AML-193 (cell line): ENCODE measurements at regions not wholly inside any gene's neighbourhood (a gene's known extent, or its start where the extent isn't known, plus 50 kb on each side); places are given as distances from the start of the nearest gene placed in this dataset.
"Not testable (repeated sequence)": the region's sequence is repeated elsewhere in the genome, so short reads cannot be mapped to it uniquely, and the experiment has no call there.

Experiments
- DNase-seq, 2 experiments: peaks; one replicate each; lab custom pipeline; 2025; lab: John Stamatoyannopoulos, UW

DNA sequence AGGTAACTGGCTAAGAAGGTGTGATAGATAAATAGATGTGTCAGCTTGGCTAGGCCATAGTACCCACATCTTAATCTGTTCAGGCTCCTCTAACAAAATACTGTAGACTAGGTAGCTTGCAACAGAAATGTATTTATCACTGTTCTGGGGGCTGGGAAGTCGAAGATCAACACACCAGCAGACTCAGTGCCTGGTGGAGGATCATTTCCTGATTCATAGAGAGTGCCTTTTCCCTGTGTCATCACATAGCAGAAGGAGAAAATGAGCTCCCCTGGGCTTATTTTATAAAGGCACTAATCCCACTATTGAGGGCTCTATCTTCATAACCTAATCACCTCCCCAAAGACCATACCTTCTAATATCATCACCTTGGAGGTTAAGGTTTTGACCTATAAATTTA lies 532.7 kb upstream of the OLFM3 start:
- DNase-seq: no peak

DNA sequence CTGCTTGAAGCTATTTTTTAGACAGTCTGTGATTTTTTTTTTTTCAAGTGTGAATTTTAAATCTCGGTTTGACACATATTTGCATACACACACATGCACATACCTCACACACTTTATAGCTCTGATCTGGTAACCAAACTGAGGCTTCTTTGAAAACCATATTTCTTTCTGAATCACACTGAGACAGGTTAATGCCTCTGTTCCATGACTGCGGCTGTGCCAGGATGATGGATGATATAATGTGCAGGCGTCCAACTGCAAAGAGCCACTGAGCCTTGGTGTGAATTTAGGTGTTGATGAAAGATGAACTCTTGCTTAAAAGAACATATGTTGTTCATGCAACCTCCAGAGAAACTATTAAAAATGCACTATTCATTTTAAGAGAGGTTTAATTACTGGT lies 504.0 kb upstream of the OLFM3 start:
- no peak for DNase-seq

DNA sequence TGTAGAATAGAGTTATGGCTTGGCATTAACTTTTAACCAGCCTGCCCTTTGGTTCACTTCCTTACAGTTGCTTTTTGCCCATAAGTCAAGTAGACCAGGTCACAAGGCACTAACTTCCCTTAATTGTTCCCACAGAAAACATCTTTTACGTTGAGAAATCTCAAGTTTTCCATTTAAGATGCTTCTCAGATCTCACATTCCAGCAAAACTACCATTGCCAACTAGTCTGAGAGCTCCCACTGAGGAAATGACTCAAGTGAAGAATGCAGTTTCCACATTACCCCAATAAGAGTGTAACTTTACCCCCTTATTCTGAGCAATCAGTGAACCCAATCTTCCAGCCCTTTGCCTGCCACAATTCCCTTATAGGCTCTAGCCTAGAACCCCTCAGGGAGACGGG lies 502.2 kb upstream of the OLFM3 start:
- no peak for DNase-seq

DNA sequence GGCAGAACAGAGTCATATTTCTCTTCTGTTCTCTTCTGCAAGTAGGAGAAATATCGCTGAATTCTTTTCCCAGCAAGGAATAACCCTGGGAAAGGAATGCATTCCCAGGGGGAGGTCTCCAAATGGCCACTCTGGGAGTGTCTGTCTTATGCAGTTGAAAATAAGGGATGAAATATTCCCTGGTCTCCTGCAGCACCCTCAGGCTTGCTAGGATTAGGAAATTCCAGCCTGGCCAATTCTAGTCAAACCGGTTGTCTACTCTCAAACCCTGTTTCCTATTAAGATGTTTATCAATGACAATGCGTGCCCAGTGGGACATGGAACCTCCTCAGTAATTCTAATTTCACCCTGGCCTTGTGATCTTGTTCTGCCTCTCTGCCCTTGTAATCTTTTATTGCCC lies 501.1 kb upstream of the OLFM3 start:
- DNase-seq: not testable (repeated sequence)

DNA sequence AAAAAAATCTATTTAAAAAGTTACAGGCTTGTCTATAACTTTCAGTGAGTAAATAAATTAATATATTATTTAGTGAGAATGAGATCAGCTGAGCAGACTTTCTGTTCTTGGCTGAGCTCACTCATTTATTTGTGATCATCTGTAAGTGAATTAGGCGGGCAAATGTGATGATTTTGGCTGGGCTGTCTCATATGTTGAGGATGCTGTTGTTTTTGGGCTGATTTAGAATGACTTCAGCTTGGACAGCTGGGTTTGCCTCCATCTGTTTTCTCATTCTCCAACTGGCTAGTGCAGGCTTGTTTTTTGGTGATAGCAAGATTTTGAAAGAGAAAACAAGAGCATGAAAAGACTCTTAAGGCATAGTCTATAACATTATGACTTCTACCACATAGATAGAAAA lies 475.8 kb upstream of the OLFM3 start:
- DNase-seq: no peak

DNA sequence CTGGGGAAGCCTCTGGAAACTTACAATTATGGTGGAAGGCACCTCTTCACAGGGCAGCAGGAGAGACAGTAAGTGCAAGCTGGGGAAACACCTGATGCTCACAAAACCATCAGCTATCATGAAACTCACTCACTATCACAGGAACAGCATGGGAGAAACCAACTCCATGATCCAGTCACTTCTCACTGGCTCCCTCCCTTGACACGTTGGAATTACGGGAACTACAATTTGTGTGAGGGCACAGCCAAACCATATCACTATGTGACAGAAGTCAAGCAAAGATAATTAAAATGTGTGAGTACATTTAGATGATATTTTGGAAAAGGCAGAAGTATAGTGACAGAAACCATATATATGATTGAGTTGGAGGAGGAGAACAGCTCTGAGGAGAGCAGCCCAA lies 474.0 kb upstream of the OLFM3 start:
- no peak for DNase-seq

DNA sequence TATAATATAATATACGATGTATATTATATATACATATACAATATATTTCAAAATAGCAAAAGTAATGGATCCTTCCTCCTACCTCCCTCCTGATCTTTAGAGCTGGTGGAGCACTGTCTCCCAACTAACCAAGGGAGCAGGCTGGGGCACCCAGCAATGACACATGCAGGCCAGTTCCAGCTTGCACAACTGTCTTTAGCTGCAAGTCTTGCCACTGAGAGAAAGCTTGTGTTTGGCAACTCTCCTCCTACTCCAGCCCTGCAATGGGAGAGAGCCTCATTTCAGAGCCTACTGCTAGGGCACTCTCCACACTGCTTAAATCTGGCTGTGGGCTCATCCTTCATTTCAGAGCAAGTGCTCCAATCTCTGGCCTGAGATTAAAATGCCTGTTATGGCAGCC lies 469.8 kb upstream of the OLFM3 start:
- no peak for DNase-seq

DNA sequence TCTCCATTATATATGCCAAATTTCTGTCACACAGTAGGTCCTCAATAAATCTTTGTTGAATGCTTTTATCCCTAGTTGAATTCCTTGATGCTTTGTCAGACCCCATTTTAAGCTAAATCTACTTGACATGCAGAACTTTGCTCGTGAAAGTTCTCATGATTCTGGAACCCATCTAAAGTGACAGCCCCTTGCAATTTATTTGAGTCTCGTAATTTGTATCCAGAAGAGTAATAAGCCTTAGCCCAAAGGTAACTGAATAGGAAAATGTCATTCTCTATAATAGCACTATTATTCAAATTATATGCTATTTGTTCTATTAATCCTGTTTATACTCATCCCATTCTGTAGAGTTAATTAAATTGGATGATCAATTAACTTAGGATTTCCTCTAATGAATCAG lies 466.6 kb upstream of the OLFM3 start:
- DNase-seq: no peak

DNA sequence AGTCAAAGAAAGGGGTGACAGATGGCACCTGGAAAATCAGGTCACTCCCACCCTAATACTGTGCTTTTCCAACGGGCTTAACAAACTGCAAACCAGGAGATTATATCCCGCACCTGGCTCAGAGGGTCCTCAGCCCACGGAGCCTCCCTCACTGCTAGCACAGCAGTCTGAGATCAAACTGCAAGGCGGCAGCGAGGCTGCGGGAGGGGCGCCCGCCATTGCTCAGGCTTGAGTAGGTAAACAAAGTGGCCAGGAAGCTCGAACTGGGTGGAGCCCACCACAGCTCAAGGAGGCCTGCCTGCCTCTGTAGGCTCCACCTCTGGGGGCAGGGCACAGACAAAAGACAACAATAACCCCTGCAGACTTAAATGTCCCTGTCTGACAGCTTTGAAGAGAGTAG lies 445.6 kb upstream of the OLFM3 start:
- DNase-seq: not testable (repeated sequence)

DNA sequence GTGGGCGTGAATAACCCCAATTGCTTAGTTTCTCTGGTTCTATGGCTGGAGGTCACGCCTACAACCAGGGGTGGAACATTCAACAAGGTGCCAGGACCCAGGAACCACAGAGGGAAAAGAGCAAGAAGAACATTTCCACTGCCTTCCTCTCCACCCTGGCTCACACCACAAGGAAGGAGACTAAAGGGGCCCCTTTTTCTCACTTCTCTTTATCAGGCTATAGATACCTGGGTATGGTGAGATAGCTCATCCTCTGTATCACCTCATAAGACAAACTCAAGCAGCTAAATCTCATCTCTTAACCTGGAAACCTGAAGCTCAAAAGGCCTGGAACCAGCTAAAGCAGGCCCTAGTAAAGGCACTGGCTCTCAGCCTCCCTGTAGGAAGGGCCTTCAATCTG lies 438.8 kb upstream of the OLFM3 start:
- no peak for DNase-seq

DNA sequence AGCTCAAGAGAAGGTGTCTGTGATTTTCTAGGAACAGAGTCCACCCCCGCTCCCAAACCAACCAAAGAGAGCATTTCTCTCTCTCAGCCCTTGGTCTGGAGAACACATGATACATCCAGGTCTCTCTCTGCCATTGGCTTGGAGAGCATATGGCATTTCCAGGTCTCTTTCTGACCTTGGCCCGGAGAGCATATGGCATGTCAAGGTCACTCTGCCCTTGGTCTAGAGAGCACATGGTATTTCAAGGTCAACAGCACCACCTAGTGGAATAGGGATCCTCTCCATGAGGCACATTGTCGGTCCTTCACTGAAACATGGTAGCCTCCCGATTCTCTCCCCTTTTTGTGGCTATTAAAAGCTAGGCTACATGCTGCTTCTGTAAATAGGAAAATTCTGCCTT lies 437.7 kb upstream of the OLFM3 start:
- peak in 1 of 2 experiments; percentile 3 for DNase-seq

DNA sequence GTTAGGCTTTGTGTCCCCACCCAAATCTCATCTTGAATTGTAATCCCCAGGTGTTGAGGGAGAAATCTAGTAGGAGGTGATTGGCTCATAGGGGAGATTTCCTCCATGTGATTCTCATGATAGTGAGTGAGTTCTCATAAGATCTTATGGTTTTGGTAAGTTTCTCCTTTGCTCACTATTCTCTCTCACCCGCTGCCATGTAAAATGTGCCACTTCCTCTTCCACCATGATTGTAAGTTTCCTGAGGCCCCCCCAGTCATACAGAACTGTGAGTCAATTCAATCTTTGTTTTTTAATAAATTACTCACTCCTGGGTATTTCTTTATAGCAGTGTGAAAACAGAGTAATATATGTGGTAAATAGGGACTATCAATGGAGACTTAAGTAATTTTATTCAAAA lies 434.5 kb upstream of the OLFM3 start:
- DNase-seq: no peak

DNA sequence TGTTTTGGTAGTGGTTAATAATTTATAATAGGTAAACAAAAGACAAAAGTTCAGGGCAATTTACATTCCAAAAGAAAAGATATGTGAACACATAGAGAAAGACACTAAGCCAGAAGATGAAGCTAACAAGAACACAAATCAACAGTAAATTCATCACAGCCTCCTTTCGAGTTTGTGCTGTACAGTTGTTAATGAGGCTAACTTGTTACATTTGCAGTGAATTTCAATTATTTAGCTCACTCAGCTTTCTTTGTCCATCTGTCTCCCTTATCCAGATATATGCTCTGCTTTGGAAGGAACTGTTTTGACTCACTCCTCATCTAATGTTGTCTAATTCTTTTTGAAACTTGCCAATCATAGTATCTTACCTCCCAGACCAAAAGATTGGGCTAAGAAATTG lies 423.3 kb upstream of the OLFM3 start:
- DNase-seq: no peak
